Activated effector memory CD4-positive, alpha-beta T cell treated with Interleukin-2 at 50 U/mL for 16 hours (primary cell): ENCODE measurements at regions not wholly inside any gene's neighbourhood (a gene's known extent, or its start where the extent isn't known, plus 50 kb on each side); places are given as distances from the start of the nearest gene placed in this dataset.

Source experiments
- DNase-seq: peaks from one replicate; pipeline ENCODE4 v3.0.0-alpha.2; 2020

DNA sequence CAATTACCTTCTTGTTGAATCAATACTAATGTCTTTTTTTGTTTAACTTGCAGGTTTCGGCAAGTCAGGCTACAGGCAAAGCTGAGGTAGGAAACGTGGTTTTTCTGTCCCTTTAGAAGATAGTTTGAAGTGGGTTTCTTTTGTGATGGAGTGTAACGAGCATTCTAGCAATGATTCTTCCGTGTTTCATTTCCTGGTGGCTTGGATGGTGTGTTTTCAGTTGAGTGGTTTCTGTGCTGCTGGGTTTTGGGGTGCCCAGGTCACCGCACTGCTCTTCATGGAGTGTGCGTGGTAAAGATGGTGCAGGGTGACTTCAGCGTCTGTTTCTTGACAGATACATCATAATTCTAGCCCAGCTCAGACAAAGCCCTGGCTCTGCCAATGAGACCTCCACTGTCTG lies 769.7 kb upstream of the EEF2KMT start:
- no peak for DNase-seq

DNA sequence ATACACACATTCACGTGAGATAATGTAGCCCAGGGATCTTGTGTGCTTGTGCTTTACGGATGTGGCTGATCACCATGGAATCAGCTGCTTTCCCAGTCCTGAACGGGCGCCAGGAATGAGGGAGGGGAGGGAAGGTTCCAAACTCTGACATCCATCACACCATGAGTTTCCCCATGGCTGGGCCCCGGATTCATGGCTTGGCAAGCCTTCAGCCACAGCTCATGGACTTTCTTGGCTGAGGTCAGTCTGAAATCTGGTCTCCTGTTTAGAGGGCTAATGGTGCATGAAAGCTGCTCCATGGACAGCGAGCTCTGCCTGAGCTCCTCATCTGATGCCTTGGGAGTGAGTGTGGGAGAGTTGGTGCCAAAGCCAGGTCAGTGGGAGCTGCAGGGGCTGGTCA lies 767.6 kb upstream of the EEF2KMT start:
- no peak for DNase-seq

DNA sequence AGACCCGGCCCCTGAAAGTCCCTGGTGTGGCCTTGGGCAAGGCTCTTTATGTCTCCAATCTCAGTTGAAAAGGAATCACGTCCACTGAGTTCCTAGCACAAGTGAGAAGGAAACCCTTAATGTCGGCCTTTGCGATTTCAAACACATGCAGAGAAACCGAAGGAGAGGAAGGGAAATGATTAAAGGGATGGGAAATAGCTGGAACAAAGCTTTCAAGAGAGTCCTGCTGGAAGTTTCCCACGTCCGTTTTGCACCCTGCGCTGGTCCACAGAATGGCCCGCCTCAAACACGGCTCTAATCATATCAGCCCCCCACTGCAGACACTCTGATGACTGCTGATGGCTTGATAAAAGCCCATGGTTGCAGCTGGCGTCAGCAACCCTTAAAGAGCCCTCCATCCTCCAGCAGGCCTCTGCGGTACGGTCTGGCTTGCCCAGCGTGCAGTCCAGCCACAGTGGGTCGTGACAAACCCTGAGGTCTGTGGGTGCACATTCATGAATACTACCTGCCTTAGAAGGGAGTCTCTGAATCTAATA lies 765.5 kb upstream of the EEF2KMT start:
- DNase-seq = no peak

DNA sequence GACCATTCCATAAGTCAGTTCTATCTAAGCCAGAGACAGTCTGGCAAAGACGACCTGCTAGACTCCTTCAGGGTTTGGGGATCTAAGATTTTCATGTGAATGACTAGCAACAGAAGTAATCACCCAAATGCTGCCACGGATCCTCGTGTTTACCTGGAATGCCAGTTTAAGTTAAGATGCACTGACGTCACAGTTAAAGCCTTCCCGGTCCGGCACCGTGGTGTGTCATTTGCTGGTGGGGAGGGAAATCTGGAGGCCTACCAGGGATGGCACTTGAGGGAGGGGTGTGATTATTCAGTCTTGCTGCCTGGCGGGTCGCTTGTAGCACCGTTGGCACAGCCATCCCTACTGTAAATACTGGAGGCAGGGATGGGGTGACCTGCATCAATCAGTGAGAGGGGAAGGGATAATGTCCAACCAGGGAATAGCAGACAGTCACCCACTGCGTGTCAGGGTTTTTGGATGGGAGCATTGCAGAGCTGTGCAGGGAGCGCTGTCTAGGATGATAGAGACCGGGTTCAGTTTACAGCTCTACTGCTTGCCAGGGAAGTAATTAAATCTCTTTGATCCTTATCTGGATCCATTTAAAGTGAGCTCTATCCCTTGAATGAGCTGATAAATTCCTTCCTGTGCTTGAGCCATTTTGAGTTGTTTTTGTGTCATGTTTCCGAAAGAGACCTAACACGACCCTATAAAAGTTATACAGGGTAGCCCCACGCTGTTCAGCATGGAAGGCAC lies 764.7 kb upstream of the EEF2KMT start:
- no peak for DNase-seq

DNA sequence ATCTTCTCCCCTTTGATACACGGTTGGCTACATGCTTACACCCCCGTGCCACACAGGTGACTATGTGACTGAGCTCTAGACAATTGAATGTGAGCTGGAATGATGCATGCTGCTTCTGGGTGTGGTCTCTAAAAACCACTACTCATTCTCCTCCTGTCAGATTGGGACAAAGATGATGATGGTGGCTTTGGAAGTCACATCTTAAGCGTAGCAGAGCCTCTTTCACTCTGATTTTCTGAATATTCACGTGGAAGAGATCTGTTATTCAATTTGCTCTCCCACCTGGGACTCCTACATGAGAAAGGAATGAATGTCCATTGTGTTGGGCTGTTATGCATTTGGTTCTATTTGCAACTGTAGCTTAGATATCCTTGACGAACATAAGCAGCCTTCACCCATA lies 763.6 kb upstream of the EEF2KMT start:
- DNase-seq = no peak

DNA sequence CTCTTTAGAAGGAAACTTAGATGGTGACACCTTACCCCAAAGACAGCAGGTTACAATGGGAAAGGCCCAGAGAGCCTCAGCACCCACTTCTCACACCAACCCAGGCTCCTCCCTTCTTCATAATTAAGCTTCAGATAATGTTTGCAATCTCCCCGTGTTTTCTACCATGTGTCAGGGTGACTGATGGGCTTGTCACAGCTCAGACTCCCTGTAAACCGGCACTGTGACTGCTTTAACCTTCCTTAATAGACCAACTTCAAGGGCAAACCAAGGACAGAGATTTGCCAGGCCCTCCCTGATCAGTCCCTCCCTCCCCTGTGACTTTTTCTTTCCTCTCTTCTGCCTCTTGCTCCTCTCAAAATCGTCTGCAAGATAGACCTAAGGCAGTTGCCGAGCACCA lies 760.6 kb upstream of the EEF2KMT start:
- no peak for DNase-seq

DNA sequence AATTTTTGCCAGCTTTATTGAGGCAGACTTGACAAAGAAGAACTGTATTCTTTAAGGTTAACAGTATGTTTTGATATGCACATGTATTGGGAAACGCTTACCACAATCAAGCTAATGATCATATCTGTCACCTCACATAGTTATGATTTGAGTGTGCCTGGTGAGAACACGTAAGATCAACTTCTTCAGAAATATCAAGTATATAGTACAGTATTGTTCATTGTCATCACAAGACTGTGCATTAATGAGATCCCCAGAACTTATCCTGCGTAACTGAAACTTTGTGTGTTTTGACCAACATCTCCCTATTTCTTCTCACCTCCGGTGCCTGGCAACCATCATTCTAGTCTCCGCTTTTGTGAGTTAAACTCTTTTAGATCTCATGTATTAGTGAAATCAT lies 756.4 kb upstream of the EEF2KMT start:
- no peak for DNase-seq

DNA sequence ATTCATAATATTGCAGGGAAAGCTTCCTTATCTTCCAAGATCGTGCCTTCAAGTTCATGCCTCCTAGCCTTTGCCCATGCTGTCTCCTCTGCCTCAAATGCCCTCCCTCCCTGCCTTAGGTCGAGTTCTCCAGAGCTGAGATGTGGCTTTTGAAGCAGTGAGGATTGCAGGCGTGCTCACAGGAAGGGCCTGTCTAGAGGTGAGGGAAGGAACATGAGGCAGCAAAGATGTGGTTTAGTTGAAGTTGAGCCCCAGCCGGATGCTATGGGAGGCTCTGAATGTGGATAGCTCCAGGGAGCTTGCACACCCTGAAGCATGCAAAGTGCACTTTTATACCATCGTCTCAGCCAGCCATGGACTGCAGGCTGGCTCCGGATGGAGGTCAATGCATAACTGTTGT lies 754.6 kb upstream of the EEF2KMT start:
- DNase-seq = no peak

DNA sequence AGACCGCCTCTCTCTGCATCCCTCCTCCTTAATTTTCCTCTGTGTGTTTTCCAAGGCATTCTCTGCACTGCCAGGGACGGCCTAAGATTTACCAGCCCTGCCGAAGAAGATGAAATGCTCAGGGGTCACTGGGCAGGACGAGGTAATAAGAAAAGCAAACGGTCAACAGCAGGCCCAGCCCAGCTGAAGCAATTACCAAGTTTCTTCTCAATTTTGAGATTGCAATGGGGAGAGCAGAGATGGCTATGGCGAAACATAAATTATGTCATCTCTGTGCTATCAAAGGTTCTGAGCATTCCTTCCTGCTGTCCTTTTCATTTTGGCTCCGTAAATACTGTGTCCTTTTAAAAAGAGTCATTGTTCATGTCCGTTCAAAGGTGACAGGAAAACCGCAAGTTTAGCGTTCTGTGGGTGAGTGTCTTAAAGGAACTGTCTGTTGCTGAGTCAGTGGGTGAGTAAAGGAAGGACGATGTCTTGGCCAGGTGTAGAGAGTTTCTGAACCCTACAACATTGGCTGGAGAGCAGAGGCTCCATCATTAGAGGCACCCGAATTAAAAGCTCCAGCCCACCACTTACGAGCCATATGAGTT lies 753.9 kb upstream of the EEF2KMT start:
- no peak for DNase-seq

DNA sequence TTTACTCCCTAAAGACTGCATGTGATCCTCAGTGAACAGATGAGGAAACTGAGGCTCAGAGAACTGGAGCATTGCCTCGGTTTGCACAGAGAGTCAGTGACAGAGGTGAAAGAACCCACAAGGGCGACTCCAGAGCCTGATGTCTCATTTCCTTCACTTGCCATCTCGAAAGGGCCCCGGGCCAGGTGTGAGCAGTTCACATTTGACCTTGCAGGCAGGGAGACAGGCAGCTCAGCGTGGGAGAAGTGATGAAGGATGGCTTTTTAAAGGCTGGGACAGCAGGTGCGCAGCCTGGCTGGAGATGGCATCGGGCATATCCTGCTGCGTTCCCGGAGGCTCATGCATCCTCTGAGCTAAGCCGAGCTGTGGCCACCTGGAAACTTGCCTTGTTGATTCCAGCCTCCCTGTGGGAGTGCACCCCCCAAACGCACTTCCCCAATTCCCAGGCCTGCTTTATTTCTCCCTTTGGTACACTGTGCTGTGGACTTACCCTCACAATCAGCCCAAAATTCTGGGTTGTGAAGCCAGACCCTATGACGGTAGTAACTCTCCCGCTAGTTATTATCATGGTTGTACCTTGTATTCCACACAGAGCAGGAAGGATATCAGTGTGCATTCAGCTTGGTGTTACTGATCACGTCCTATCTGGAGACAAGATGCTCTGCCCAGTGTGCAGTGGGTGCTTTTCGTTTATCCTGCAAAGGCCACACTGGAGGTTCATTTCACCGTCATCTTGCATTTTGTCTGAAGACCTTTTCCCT lies 753.2 kb upstream of the EEF2KMT start:
- DNase-seq = no peak

DNA sequence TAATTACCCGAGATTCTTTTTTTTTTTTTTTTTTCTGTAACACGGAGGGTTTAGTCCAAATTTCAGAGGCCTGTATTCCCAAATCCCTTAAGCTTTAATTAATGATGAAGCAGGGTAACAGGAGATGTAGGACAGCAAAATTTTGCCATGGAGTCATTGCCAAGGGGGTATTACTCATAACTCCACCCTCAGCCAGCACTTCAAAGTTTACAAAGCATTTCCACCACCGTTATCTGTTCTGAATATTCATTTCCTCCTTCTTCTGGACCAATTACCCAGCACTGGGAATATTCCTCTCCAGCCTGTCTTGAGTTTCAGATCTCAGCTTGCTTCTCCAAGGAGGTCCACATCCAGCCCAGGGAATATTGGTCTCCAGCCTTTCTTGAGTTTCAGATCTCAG lies 747.5 kb upstream of the EEF2KMT start:
- DNase-seq = no peak

DNA sequence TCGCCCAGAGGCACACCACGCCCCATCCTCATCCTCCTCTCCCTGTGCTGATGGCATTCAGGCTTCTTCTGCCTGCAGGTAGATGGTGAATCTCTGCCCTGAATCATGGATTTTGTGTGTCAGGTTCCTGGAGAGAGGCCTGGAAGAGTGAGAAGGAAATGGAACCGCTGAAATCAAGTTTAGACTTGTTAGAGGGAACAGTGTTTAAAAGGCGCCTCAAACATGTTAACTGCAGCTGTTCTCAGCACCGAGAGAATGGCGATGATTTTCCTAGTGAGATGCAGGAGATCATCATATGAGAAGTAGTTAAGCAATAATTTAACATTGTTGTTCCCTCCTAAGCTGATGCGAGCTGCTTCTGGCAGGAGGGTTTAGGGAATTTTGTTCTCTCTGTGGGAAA lies 744.4 kb upstream of the EEF2KMT start:
- no peak for DNase-seq

DNA sequence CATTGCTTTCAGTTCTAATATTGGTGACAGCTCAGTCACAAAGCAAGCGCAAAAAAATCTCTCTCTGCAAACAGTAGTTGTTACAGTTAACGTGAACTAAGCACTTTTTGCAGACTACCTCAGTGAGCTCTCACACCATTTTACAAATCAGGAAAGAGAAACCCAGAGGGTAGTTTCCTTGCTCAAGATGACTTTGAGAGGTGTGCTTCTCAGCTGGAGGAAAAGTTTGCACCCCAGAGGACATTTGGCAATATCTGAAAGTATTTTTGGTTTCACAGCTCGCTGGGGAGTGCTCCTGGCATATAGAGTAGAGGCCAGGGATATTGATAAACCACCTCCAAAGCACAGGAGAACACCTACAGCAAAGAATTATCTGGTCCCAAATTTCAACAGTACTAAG lies 741.1 kb upstream of the EEF2KMT start:
- no peak for DNase-seq

DNA sequence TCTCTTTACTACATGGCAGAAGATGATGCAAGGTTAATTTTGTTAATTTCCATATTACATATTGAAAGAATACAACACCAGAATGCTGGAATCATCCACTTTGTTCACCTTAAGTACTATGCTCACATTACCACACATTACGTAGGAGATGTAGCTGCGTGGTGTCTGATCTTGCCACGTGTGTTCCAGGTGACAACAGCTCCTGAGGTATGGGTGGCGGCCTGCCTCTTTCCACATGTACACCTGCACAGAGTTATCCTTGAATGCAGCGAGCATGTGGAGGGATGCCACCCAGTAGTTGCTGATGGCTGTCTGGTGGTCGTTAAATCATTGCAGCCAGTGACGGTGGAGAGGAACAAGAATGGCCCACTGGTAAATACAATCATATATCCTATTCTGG lies 740.5 kb upstream of the EEF2KMT start:
- DNase-seq = no peak

DNA sequence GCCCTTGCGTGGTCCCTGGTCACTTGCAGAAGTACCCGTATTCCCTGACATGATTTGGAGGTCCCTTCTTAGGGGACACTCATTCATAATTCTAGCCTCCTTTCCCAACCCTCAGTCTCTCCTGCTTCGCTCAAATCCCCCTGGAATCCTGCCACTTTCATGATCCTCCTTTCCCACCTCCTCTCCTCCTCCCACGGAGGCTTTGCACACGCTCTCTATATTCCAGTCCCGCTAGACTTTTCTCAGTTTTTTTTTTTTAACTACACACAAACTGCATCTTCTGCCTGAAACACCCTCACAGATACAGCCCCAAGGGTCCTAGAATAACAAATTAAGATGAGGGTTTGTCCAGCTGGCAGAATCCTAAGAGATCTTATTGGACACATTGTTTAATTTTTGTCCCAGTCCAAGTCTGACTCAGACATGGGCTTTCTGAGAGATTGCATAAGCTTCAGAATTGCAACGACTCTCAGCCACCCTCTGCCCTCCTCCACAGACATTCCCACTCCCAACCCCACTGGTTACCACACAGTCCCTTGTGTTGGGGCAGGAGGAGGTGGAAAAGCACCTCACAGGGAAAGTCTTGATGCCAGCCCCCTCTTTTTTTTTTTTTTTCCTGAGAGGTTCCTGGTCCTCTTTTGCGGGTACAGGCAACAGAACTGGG lies 739.5 kb upstream of the EEF2KMT start:
- no peak for DNase-seq

DNA sequence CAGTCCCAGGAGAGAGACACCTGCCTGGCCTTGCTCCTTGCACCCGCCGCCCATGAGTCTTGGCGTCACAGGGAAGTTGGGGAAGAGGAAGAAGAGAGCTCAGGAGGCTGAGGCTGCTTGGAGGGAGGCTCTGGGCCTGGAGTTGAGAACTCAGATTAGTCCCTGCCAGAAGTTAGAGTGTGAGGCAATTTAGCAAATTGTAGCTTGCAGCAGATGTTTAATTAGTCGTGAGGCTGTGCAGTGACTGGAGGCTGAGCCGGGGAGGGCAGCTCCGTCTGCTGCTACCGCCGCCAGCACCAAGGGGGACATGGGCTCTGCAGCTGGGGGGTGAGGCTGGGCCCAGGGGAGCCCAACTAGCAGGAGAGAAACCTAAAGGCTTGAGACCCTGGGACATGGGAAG lies 738.3 kb upstream of the EEF2KMT start:
- no peak for DNase-seq

DNA sequence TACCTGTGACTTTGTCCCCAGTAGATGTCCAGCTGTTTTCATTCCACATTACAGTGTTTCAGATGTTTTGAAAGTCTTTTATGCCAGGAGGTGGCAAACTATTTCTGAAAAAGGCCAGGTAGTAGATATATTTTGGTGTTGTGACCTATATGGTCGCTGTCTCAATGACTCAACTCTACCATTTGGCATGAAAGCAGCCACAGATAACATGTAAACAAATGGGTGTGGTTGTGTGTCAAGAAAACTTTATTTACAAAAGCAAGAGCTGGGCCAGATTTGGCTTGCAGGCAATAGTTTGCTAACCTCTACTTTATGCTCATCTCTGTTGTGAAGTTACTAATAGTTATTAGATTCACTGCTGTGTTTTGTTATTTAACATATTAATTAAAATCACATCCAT lies 728.7 kb upstream of the EEF2KMT start:
- no peak for DNase-seq

DNA sequence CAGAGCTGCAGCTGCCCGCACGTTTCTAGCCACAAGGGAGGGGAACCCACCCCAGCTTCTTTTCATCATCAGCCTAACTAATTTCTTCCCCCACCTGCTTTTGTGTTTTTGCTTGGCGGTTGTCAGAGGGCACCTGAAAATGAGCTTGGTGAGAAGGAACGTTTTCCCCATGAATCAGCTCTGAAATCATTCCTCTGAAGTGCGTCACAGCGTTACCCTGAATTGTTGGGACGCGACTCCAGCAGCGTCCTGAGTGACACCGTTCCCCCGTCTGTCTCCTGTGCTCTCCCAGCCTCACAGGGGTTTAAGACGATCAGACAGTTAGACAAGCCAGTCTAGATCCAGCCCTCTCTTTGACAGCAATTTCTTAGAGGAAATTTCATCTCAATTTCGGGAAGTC lies 722.9 kb upstream of the EEF2KMT start:
- DNase-seq = no peak

DNA sequence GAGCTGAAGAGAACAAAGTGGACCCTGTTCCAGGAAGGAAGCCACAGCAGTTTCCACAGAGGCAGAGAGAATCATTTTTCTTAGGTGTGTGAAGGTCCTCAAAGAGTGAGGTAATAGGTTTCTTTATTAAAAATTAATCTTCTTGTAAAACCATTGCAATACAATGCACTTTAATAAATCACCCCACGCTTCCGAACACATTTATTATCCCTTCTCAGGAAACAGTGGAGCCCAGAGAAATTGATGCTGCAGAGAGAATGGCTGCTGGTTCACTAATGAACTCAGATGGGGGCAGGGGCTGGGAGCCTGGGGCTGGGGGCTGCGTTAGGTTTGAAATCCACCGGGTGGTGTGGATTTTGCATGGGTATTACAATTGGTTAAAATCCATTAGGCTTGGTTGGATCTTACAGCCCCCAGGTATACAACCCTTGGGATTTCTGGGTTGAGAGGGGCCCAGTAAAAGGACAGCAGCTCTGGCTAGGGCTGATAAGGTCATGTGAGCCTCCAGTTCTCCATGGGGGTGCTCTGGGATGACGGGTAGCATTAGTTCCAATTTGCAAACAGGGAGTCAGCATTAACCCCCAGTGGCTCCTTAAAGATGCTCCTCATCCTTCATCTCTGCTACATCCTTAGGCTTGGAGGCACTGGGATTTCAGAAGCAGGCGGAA lies 718.1 kb upstream of the EEF2KMT start:
- no peak for DNase-seq

DNA sequence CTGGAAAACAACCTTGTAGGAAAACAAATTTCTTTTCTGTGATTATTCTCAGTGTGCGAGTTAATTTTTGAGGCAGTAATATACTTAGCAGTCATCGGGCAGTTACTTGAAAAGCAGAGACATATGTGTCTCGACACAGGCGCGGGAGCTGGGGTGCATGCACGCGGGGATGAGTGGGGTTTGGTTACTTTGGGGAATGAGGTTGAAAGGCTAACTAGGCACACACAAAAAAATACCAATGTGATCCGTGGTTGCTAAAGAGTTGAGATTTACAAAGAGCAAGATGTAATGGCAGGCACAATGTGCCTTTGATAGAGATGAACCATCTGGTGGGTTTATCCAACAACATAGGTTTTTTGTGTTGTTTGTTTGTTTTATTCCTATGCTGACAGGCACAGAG lies 703.8 kb upstream of the EEF2KMT start:
- no peak for DNase-seq

DNA sequence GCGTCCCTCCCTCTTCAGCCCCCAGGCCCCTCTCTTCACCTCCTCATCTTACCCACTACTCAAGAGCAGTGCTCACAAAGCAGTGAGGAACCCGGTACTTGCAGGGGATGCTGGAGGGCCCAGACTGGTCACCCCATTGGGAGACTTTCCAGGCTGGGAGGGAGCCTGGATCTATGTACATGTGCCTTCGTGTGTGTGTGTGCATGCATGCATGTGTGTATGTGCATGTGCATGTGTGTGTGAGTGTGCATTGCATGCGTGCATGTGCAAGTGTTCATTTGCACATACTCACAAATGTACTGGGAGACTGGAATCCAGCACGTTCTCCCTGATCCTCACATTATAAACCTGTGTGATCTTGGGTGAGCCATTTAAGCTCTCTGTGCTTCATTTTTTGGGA lies 696.0 kb upstream of the EEF2KMT start:
- no peak for DNase-seq

DNA sequence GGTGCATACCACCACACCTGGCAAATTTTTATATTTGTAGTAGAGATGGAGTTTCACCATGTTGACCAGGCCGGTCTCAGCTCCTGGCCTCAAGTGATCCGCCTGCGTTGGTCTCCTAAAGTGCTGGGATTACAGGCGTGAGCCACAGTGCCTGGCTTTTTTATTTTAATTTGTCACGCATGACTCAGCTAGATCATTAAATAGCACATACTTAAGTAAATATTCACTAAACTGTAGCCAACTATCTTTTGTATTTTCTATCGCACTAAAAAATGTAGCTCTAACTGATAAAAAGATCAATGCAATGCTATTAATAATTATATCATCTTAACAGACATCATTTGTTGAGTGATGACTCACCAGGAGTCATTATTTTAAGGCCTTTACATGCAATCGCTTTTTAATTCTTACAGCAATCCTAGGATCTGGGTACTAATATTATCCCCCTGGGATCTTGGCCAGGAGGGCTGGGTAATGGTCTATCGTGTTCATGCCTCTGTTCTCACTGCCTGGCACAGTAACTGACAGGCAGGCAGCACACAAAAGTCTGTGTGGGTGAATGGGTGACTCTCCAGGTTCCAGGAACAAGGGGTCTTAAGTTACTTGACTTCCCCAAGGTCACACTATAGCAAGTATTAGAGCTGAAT lies 693.5 kb upstream of the EEF2KMT start:
- no peak for DNase-seq

DNA sequence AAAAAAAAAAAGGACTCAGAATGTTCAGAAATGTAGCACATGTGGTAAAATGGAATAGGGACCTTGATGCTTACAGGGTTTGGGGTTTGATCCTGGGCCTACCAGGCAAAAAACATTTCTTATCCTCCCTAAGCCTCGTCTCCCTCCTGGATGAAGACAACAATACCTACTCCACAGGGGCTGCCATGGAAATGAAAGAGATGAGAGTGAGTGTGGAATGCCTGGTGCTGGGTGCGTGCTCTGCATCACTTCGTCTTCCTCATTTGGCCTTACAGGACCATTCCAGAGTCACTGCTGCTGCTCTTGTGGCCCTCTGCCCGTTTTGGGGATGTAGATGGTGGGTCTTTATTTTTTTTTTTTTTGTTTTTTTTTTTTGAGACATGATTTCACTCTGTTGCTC lies 692.9 kb upstream of the EEF2KMT start:
- DNase-seq = no peak
